OCI-M1 (cell line): ENCODE measurements at regions not wholly inside any gene's neighbourhood (a gene's known extent, or its start where the extent isn't known, plus 50 kb on each side); places are given as distances from the start of the nearest gene placed in this dataset.
A peak's percentile ranks its signal among the peaks of the same experiment; 100 is the strongest.

ENCODE experiments used
- DNase-seq: peaks from one replicate; lab custom pipeline; 2025; lab: John Stamatoyannopoulos, UW

DNA sequence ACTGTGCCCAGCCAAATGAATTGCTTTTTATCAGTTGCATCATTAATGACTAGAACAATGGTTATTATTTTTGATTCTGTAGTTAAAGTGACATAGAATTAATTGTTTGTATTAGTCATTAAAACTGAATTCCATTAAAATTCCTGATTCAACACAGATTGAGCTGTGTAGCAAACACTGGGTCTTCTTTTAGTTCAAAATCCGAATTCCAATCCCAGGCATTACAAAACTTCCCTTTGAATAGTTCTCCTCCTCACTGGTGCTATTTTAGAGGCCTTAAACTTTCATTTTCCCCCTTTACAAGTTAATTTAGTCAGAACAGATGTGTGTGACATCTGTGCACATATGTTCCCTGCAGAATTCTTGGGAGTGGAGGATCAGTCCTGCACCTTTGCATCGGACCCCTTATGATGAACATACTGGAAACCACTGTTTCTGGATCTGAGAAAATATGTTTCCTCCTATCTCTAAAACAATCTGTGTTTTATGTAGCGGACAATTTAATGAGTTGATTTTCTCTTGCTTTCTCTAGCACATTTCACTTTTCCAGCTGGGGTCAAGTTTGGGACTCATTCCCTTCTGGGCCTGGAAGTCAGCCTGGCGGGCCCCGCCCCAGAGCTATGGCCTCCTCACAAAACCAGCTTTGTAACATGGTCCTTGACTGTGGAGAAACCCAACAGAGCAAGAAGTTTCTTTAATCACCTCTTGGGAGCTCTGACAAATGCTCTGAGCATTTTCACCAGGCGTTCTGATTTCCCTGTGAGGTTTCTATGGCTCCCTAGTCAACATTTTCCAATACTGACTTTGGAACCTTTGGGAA, 87.9 kb upstream of the MAMDC2 start:
- DNase-seq: no peak

DNA sequence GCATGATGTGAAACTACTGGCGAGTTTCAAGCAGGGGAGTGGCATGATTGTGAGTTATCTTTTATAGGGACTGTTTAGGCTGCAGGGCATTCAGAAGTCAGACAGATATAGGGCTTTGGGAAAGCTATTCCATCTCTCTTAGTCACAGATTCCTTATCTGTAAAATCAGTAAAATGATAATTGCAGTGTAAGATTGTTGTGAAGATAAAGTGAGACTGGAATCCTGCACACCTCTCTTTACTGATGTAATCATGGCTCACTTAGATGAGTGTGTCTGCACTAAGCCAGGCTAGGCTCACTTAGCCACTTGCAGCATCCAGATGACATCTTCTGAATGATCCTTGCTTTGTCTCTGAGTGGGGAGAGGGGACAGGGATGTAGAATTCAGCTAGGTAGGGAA, 81.8 kb upstream of the MAMDC2 start:
- no peak for DNase-seq

DNA sequence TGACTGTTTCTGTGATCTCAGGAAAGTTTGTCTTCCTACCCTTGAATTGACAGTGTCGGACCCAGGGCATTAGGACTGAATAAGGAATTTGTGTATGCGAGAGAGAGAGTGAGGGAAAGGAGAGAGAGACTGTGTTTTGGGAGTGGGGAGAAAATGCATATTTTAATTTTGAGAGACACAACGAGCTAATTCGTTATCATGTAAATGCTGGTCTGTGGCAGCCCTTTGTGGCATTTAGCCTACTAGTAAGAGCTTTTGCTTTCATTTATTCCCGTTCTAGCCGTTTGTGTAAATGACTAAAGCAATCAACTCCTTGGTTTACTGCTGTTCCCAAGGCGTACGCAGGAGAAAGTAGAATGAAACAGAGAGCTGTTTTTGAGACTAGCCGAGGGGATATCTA, 79.8 kb upstream of the MAMDC2 start:
- peak; percentile 6 for DNase-seq

GRCh38 chr9:69964446-69964845, 79.2 kb upstream of the MAMDC2 start:
- no peak for DNase-seq

GRCh38 chr9:69965416-69966145, 78.1 kb upstream of the MAMDC2 start:
- no peak for DNase-seq

- DNase-seq: no peak
Measured at GRCh38 chr9:69967344-69967743, 76.3 kb upstream of the MAMDC2 start.

DNA sequence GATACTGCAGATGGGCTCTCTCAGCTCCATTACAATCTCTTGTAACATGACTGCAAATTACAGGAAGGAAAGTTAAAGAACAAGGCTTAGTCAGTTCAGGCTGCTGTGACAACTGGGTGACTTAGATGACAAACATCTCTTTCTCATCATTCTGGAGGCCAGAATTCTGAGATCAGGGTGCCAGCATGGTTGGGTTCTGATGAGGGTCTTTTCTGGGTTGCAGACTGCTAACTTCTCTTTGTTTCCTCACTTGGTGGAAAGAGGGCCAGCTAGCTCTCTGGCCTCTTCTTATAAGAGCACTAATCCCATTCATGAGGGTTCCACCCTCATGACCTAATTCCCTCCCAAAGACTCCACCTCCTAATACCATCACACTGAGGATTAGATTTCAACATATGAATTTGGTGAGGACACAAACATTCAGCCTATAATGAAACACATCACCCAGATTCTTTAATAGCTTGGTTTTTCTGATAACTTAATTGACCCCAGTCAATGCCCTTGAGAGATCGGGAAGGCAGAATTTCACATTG, 73.6 kb upstream of the MAMDC2 start:
- no peak for DNase-seq

DNA sequence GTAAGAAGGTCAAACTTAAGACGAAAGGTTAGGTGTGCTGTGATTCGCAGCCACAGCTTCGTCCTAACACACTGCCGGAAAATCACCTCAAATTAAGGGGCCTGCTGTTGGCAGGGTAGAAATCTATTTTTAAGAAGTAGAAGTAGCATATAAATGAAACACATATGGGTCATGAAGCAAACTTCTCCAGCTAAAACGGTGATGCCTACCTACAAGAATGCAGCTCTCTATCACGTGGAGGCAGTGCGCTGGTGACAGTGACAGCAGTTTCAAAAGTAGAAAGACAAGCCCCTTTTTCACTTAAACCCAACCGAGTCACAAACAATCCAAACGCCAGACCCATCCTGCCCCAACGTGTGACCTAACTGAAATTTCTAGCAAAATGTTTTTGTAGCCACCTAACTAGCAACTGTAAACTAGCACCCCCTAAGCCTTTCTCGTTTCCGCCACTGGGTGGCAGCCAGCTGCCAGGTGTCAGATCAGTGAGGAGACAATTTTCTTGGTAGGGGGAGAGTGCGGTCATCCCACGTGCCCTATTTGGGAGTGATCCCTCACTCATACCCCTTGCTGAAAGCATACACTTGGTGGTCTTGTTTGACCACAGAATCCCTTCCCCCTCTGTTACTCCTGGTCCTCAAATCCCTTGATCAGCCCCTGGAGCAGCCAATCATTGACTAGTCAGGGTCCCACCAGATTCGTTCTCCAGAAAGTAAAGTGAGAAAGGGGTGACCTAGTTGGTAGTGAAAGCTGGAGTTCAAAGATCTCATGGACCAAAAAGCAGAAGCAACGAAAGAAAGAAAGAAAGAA, 71.8 kb upstream of the MAMDC2 start:
- DNase-seq: peak; percentile 71

- DNase-seq: peak; percentile 17
Measured at GRCh38 chr9:69975681-69976080, 68.0 kb upstream of the MAMDC2 start.

DNA sequence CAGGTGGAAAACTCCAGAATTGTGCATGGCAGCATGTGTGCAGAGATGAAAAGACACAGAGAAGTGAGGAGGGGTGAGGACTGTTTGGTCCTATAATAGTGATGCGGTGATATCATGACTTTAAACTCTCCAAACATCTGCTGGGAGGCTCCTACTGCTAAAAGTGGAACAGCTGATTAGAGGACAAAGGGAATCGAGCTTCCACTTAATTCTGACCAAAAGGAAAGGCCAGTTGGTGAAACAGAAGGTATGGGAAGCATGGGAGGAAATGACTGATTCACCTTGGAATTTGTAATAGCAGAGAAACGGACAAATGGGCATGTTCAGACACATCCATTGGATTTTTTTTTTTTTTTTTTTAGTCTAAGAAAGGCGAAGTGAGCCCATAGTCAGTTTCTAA, 67.5 kb upstream of the MAMDC2 start:
- DNase-seq: no peak

- no peak for DNase-seq
Measured at GRCh38 chr9:69980041-69980440, 63.6 kb upstream of the MAMDC2 start.

DNA sequence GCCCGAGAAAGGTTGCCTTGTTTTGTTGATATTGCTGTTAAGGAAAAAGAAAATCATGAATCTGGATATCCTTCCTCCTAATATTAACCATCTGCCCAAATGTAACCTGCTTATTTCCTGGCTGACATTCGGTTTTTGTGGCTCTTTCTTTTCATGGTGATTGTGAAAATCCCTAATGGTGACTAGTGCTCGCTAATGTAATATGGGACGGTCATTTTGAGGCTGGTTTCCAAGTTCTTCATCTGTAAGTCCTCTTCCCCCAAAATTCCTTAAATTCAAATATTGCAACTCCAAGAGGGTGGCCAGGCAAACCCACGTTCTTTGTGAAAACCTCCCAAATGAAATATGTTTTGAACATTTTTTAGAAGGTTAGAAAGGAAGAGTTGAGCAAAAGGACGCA, 63.1 kb upstream of the MAMDC2 start:
- DNase-seq: no peak

DNA sequence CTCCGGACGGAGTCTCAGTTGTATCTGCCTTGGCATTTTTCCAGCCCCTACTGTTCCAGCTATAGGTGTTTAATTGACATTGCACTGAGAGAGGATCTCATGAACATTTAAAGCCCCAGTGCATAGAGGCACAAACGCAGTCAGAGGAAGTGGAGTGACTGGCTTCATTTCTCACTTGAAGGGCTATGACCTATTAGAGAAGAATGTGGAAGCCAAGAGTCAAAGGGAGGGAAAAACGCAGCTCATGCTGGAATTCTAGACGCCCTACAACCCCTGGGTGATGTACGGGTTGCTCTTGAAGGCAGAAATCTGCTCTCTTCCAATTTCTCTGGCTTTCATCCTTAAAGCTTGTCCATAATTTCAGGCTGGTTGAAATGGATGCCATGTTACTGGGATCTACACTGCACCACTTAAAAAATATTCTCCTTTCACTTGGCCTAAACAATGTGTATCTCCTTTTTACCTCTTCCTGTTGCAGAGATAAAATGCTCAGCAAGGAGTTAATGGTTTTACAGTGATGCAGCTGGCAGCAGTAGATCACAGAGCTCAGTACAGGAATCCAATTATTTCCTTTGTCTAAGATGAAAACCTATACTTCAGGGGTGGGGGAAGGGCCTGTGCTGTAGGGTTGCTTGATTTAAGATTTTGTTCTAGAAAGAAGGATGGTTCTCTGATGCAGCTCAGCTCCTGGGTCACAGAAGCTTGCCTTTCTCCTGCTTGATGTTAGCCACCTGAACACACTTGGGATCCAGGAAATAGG, 61.8 kb upstream of the MAMDC2 start:
- DNase-seq: no peak

DNA sequence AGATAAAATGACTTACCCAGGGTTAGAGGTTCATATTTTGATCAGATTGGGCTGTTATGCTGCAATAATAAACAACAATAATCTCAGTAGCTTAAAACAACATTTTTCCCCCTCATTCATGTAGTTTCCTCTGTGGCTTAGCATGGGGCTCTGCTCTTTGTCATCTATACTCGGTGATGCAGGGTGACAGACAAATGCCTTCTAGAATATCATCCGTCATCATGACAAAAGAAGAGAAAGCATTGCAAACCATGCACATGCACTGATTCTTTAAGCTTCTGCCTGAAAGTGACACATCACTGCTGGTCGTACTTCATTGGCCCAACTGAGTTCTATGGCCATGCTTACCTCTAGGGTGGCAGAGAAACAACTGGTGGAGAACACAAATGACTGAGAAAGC, 58.8 kb upstream of the MAMDC2 start:
- no peak for DNase-seq

DNA sequence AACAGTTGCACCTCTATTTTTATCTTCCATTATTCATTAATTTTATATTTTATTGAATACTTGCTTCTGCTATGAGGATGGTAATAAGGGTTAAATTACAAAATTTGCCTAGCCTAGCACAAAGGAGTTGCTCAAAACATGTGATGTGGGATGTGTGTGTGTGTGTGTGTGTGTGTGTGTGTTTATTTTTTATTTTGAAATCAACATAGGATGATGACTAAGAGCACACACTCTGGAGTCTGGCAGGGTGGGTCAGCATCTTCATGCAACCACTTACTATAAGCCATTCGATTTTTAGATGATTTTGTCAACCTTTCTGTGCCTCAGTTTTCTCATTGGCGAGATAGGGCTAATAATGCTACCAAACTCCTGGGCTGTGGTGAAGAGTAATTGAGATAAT, 57.7 kb upstream of the MAMDC2 start:
- DNase-seq: no peak

- no peak for DNase-seq
Measured at GRCh38 chr9:69986970-69987369, 56.7 kb upstream of the MAMDC2 start.

DNA sequence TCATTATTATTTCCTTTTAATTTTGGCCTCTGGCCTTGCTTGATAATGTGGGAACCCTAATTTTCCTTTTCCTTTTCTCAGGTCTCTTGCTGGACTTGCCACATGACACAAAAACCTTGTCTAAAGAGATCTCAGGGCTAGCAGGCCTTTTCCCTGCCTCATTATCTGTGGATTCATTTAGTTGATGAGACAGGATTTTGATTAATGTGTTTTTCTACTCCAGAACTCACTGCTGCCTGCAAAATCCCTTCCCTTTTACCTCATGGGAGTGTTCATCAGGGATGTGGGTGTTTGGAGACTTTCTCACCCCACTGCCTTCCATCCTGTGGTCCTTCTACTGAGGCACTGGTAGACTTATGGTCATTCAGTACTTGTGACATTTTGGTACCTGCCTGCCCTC, 56.2 kb upstream of the MAMDC2 start:
- DNase-seq: no peak

DNA sequence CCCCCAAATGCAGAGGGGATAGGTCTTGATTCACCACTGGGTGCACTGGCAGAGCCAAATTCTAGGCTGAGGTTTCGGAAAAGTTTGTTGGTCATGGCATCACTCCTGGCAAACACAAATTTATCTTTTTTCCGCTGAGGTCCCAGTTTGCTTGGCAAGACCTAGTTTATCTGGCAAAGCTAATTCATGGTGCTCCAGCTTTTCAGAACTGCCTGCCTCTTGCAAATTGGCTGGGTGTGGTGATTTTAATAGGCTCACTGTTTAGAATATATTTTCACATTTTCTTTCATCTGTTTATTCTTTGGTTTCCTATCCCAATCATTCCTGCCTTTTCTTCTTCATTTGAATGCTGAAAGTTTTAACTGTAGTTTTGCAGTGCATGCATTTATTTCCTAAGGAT, 50.5 kb upstream of the MAMDC2 start:
- DNase-seq: no peak
